Upper lobe of right lung (tissue), 1 donor: ENCODE measurements at regions not wholly inside any gene's neighbourhood (a gene's known extent, or its start where the extent isn't known, plus 50 kb on each side); places are given as distances from the start of the nearest gene placed in this dataset.

Experiments
- ATAC-seq: fragments of 200-7000 bp; cut with Tn5 transposase; one replicate; pipeline ENCODE4 v1.9.1; 2020; ENCODE audit warnings: mild to moderate bottlenecking, moderate library complexity
- DNase-seq: peaks from one replicate; pipeline ENCODE4 v3.0.0-alpha.2; 2020
- H3K27ac ChIP-seq: fragments of 200-600 bp; one replicate; pipeline ENCODE4 v1.8.0; 2022
- H3K27me3 ChIP-seq: fragments of 200-600 bp; one replicate; pipeline ENCODE4 v1.8.0; 2022; ENCODE audit warnings: mild to moderate bottlenecking
- H3K36me3 ChIP-seq: fragments of 200-600 bp; one replicate; pipeline ENCODE4 v1.8.0; 2022
- H3K4me1 ChIP-seq: fragments of 200-600 bp; one replicate; pipeline ENCODE4 v1.8.0; 2022
- H3K4me3 ChIP-seq: fragments of 200-600 bp; one replicate; pipeline ENCODE4 v1.8.0; 2022; ENCODE audit warnings: mild to moderate bottlenecking
- H3K9me3 ChIP-seq: fragments of 200-600 bp; one replicate; pipeline ENCODE4 v1.8.0; 2022
- CTCF ChIP-seq: fragments of 200-600 bp; IDR thresholded peaks from one replicate; pipeline ENCODE4 v1.8.0; 2022; ENCODE audit warnings: antibody characterized with exemption
- intact Hi-C: fragments of 100-400 bp; cut with DNase I; formaldehyde crosslinking; loops from one replicate; pipeline ENCODE4 v1.11.0; 2022
- donor health status: DM: no; HTN: yes; CAD: no; lungs with severe emphysema.

GRCh38 chr13:104657196-104657595 lies 1591.0 kb upstream of the SLC10A2 start:
- Histone ChIP-seq H3K9me3 (no peaks in the 10 kb centered on the region), H3K36me3 (no peaks in the 10 kb centered on the region), H3K27ac (no peak overlapping the region), H3K4me1 (no peaks in the 10 kb centered on the region), H3K4me3 (no peak overlapping the region), H3K27me3 (no peaks in the 10 kb centered on the region)
- no peak for DNase-seq
- intact Hi-C loops: no loop called here
- ATAC-seq: no peak
- TF ChIP-seq CTCF: no peak

- intact Hi-C loops: no loop called here
- no peak for ATAC-seq
- no peak for DNase-seq
Observed at GRCh38 chr13:104650431-104650830, 1584.2 kb upstream of the SLC10A2 start.

GRCh38 chr13:104648291-104648690 lies 1582.1 kb upstream of the SLC10A2 start:
- intact Hi-C loops: no loop called here
- no peak for ATAC-seq
- no peak for DNase-seq
- Histone ChIP-seq H3K27ac (no peak overlapping the region), H3K36me3 (no peaks in the 10 kb centered on the region), H3K27me3 (no peaks in the 10 kb centered on the region), H3K4me3 (no peak overlapping the region), H3K4me1 (no peaks in the 10 kb centered on the region), H3K9me3 (no peaks in the 10 kb centered on the region)
- TF ChIP-seq CTCF: no peak

More at GRCh38 chr13:104650431-104650830, 1584.2 kb upstream of the SLC10A2 start:
- no peak for TF ChIP-seq CTCF
- Histone ChIP-seq H3K4me1 (no peaks in the 10 kb centered on the region), H3K9me3 (no peaks in the 10 kb centered on the region), H3K36me3 (no peaks in the 10 kb centered on the region), H3K27me3 (no peaks in the 10 kb centered on the region), H3K27ac (no peak overlapping the region), H3K4me3 (no peak overlapping the region)

GRCh38 chr13:104645786-104646185 lies 1579.6 kb upstream of the SLC10A2 start:
- ATAC-seq (no peak), DNase-seq (no peak)
- H3K36me3 ChIP-seq: no peaks in the 10 kb centered on the region
- H3K27ac ChIP-seq: no peak overlapping the region
- intact Hi-C loops: no loop called here
- no peaks in the 10 kb centered on the region for H3K27me3 ChIP-seq
- H3K4me1 ChIP-seq: no peaks in the 10 kb centered on the region
- no peak for TF ChIP-seq CTCF
- H3K9me3 ChIP-seq: no peaks in the 10 kb centered on the region
- H3K4me3 ChIP-seq: no peak overlapping the region

- intact Hi-C loops: no loop called here
- ATAC-seq (no peak), DNase-seq (no peak)
- no peak overlapping the region for H3K4me3 ChIP-seq
- H3K9me3 ChIP-seq: no peaks in the 10 kb centered on the region
- H3K27ac ChIP-seq: no peak overlapping the region
- H3K36me3 ChIP-seq: no peaks in the 10 kb centered on the region
- no peak for TF ChIP-seq CTCF
- H3K4me1 ChIP-seq: no peaks in the 10 kb centered on the region
- H3K27me3 ChIP-seq: no peaks in the 10 kb centered on the region
Observed at GRCh38 chr13:104641309-104641708, 1575.1 kb upstream of the SLC10A2 start.

- DNase-seq (no peak), ATAC-seq (no peak)
- intact Hi-C loops: no loop called here
- no peak for TF ChIP-seq CTCF
- Histone ChIP-seq H3K4me1 (no peaks in the 10 kb centered on the region), H3K27me3 (no peaks in the 10 kb centered on the region), H3K27ac (no peak overlapping the region), H3K36me3 (no peaks in the 10 kb centered on the region), H3K4me3 (no peak overlapping the region), H3K9me3 (no peaks in the 10 kb centered on the region)
Observed at GRCh38 chr13:104635879-104636278, 1569.7 kb upstream of the SLC10A2 start.
